ENCODE measurements at regions not wholly inside any gene's neighbourhood (a gene's known extent, or its start where the extent isn't known, plus 50 kb on each side); places are given as distances from the start of the nearest gene placed in this dataset.

DNA sequence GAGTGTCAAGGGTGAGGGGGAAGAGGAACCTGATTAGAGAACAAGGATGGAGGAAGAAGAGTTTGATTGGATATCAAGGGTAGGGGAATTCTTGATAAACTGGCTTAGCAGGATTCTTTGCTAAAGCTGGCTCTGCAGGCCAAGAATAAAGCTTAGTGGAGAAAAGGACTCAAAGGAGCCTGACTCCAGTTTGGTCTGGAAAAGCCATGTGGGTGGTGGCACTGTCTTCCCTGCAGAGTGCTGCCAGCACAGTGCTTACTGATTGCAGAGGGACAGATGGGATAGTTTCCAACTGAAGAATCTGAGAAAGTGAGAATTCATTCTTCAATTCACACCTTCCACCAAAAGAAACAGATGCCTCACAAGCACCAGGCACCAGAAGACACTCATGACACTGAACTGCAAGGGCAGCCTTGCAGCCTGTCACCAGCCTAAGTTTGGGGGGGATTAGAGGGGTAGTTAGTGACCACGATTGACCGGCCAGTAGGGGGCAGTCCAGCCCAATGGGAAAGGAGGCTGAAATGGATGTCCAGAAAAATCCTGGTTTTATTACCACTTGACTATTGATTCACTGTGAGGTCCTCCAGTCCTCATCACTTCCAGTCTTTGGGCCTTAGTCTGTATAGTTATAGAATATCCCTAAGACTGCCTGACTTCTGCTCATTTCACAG, 334.5 kb downstream of the SMAD2 start:
- DNase-seq (ENCODE audit: low read depth in 2 of 2), result no peak

GRCh38 chr18:47594621-47595086, 335.8 kb downstream of the SMAD2 start:
- no peak for DNase-seq (ENCODE audit: low read depth in 2 of 2)

DNA sequence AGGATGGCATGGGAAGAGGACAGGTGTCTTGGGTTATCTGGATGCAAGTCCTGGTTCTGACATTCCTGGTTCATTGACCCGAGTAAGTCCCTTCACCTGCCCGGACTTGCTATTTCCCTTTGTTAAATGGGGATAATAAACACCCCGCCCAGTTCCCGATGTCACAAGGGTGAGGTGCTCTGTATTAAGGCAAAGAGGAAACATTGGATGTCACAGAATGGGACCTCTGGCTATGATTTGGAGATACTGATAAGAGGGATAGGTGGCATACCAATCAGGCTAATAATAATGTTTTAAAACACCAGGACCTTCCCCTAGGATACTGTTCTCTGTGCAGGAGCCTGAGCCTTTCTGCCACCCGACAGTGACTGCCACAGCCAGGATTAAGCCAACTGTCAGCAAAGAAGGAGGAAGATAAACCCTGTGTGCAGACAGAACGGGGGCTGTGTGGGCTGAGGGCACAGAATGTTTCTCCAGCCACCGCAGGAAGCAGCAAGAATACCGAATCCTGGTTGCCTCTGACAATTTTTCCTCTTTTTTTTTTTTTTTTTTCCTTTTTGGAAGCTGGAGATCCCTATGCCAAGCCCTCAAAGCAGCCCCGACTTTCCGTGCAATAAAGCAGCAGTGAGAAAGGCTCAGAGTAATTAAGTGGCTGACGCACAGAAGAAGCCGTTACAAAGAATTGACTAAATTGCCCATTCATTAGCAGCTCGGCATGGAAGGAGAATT, 336.6 kb downstream of the SMAD2 start:
- DNase-seq (ENCODE audit: low read depth in 2 of 2), result no peak

- DNase-seq (ENCODE audit: low read depth in 2 of 2), result no peak
Measured at GRCh38 chr18:47591429-47591828, 339.0 kb downstream of the SMAD2 start.

DNA sequence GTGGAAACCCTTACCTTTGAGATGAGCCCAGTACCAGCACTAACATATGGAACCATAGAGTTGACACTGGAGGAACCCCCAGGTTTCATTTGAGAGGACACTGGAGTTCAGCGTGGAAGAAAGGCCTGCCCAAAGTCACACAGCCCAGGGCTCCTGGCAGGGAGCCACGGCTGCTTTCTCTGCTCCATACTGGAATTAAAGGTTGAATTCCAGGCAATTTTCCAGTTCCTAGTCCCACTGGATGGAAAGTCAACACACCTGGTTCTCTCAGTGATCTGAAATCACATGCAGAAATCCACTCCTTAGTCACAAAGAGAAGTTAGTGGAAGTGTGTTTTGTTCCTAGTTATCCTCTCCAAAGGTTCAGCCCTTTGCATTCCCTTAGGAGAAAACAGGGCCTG, 336.1 kb upstream of the SKOR2 start:
- DNase-seq (ENCODE audit: low read depth in 2 of 2), result no peak

GRCh38 chr18:47586418-47587070, 335.1 kb upstream of the SKOR2 start:
- no peak for DNase-seq (ENCODE audit: low read depth in 2 of 2)

DNA sequence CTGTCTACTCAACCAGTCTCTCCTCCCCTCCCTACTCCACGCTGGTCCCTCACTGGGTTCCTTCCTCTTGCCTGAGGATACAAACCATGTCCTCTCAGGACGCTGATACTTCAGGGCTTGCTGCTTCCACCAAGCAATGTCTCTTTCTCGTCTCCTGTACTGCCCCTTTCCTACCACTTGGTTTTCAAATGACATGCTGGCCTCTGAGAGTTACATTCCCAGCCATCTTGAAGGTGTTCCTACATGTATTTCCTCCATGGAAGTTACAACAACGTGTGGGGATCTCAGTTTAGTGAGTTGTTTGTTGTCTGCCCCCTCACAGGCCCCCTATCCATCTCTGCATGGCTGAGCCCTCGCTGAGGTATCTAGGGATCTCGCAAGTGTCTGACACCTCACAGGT, 334.5 kb upstream of the SKOR2 start:
- DNase-seq (ENCODE audit: low read depth in 2 of 2), result no peak

DNA sequence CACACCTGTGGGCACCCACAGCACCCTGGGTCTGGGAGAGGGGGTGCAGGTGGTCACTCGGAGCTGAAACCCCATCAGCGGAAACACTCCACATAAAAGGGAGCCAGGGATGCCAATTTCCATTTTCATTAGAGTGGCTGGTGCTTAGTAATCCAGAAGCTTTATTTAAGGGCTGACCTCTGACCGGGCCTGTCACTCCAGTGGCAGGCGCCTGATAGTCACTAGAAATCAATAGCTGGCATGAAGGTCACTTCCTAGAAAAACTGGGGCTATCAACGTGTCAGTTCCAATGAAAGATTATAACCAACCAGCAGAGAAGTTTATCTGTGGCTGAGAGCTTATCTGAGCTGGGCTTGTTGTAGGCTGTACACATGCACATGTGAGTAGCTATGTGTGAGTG, 333.7 kb upstream of the SKOR2 start:
- no peak for DNase-seq (ENCODE audit: low read depth in 2 of 2)

- no peak for DNase-seq (ENCODE audit: low read depth in 2 of 2)
Measured at GRCh38 chr18:47582093-47582492, 330.6 kb upstream of the SKOR2 start.

DNA sequence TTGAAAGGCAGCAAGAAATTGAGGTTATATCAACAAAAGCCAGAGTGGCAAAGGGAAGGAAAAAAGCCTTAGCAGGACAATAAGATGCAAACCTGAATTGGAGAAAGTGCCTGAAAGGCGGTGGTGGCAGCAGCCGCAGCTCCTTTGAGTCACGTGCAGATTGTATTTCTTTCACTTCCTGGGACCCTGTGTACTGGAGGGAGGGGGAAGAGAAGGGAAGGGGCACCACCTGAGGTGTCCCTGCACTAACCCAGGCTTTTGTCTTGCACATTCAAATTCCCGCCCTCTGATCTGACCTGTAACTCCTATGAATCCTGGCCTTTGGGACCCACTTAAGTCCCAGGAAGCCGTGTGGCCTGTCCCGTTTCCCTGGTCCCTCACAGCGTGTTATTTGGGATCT, 326.1 kb upstream of the SKOR2 start:
- no peak for DNase-seq (ENCODE audit: low read depth in 2 of 2)

DNA sequence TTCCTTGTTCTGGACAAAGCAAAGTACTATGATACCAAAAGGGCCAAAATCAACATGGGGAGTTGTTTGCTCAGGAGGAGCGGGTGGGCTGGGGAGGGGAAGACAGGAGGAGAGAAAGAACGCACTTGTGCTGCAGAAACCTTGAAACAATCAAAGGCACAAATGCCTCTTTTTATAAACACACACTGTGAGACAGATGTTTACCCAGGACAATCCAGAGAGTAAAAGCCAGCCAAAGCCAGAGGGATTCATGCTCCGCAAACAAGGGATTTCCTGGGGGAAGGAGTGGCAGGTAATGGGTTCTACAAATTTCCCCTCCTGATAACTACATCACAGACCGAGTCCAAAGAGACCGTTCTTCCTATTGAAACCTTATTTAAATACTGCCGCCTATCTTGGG, 323.5 kb upstream of the SKOR2 start:
- no peak for DNase-seq (ENCODE audit: low read depth in 2 of 2)

GRCh38 chr18:47571957-47572356, 320.5 kb upstream of the SKOR2 start:
- DNase-seq (ENCODE audit: low read depth in 2 of 2), result no peak

GRCh38 chr18:47566809-47567208, 315.3 kb upstream of the SKOR2 start:
- no peak for DNase-seq (ENCODE audit: low read depth in 2 of 2)

DNA sequence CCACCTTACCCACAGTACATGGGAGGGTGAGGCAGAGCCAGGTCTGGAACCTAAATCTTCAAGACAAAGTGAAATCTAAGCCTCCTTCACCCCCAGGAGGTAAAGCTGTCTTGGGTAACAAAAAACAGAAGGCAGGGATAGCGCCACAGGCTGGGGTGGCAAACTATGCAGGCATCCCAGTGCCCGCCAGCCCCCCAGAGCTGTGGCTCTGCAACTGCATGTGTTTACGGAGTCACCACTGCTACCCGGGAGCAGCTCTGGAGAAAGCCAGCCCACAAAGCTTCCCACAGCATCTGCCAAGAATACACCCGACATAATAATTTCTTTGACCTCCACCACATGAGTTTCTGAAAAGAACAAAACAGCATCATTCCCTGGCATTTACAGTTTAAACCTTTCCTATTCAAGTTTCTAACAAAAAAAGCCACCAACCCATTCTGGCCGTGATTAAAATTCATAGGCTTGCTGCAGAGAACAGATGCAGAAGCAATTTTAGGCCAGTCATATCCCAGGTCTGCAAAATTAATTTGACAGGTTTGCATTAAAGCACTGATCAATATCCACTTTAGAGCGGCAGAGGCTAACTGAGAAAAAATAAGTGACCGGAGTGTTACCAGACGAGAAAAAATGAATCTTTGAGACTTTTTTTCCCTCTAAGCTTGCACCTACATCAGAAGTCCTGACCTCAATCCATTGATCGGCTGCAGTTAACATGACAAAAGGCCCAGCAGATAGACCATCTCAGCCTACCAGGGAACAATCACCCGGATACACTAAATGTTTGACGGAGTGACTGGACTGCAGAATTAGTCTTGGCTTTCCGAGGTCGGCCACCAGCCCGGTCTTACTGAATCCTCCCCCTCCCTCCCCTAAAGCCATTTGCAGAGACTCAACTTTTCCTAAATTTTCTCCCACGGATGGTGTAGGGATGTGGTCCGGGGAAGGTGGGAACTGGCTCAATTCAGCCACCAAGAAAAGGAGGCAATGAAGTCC, 309.6 kb upstream of the SKOR2 start:
- no peak for DNase-seq (ENCODE audit: low read depth in 2 of 2)

GRCh38 chr18:47558110-47558750, 306.8 kb upstream of the SKOR2 start:
- DNase-seq (ENCODE audit: low read depth in 2 of 2), result no peak

- no peak for DNase-seq (ENCODE audit: low read depth in 2 of 2)
Measured at GRCh38 chr18:47557160-47557559, 305.7 kb upstream of the SKOR2 start.

DNA sequence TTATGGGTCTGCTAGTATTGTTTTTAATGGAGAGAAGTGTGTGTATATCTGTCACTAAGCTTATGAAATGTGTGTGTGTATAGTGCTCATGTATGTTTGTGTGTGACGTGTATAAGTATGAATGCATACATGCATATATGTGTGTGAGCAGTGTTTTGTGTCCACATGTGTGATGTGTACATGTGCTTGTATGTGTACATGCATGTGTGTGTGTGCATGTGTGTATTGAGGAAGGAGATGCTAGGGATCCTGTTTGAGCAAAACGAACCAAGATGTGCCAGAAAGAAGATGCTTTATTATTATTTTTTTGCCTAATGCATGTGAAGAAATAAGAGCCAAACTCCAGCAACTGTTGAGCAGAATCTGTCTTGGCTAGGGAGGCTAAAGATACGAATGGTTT, 301.3 kb upstream of the SKOR2 start:
- no peak for DNase-seq (ENCODE audit: low read depth in 2 of 2)

GRCh38 chr18:47550611-47551010, 299.2 kb upstream of the SKOR2 start:
- no peak for DNase-seq (ENCODE audit: low read depth in 2 of 2)

DNA sequence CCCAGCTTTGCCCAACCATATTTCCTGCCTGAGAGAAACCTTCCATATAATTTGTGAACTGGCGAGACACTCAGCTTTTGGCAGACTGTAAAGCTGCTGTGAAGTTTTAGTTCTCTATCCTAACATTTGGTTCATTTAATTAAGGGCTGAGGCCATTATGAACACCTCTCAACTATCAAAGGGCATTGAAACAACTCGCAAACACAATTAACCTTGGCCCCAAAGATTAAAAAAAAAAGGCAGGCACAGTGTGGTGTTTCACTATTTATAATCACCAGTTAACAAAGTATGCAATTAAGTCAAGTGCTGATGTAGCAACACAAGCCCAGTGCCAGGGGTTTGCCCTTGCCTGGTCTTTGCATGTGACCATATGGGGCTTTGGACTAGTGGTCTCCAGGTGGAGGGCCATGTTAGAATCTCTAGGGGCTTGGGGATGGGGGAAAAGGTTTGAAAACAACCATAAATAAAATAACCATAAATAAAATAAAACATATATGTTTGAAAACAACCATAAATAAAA, 297.6 kb upstream of the SKOR2 start:
- no peak for DNase-seq (ENCODE audit: low read depth in 2 of 2)

DNA sequence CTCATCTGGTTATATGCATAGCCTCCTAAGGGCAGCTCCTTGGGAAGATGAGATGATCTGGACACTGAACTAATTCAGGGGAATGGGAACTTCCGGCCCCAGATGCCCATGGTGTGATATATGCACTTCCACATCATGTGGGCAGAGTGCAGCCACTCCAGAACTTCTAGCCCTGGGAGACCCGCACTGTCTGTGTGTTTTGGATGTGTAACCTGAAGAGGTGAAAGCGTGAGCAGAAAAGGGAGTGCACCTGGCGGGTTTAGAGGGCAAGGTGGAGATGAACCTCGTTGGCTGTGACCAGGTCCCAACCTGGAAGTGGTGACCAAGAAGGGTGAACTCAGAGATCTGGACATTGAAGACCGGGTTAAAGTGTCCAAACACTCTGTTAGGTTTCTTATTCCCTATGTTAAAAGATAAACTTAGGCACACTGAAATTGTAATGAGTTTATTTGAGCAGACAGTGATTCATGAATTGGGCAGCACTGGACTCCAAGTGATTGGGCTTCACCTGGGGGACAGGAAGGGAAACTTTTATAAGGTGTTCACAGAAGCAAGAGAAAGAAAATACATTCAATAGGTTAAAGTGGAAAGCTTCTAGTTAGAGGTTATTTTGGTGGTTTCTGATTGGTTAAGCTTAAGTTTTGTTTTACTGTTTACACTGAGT, 296.2 kb upstream of the SKOR2 start:
- no peak for DNase-seq (ENCODE audit: low read depth in 2 of 2)

- DNase-seq (ENCODE audit: low read depth in 2 of 2), result no peak
Measured at GRCh38 chr18:47545613-47546012, 294.2 kb upstream of the SKOR2 start.

Data from fibroblast of skin of left quadriceps (primary cell).